ENCODE measurements at regions not wholly inside any gene's neighbourhood (a gene's known extent, or its start where the extent isn't known, plus 50 kb on each side); places are given as distances from the start of the nearest gene placed in this dataset.

- TF ChIP-seq FOS (IDR thresholded peaks at IDR 0.05; ENCODE audit: borderline replicate concordance, insufficient read depth, low read length): no peak
- TF ChIP-seq CTCF (IDR thresholded peaks at IDR 0.05; ENCODE audit: extremely low read depth in 1 of 2, insufficient read depth in 1 of 2, low read depth in 1 of 2, low read length in 2 of 2): no peak
- TF ChIP-seq POLR2A (IDR thresholded peaks at IDR 0.05; ENCODE audit: low read depth, low read length): no peak
- TF ChIP-seq POLR2AphosphoS5 (IDR thresholded peaks at IDR 0.05; ENCODE audit: insufficient read depth, low read depth, low read length): no peak
- TF ChIP-seq EZH2 (IDR thresholded peaks at IDR 0.05; ENCODE audit: borderline replicate concordance, low read depth, low read length, severe bottlenecking): no peak
- no peak for TF ChIP-seq JUN (IDR thresholded peaks at IDR 0.05; ENCODE audit: borderline replicate concordance, insufficient read depth, insufficient read length, low read depth)
- TF ChIP-seq GATA2 (IDR thresholded peaks at IDR 0.05; ENCODE audit: insufficient read depth, insufficient read length, low read depth, low read length): no peak
- no peak for TF ChIP-seq MYC (IDR thresholded peaks at IDR 0.05; ENCODE audit: low read depth, low read length)
These were observed 154.5 kb downstream of the ETS2 start for GRCh38 chr21:38960251-38960650.

Measured in endothelial cell of umbilical vein (primary cell).